Transverse colon (tissue), 3 donors: ENCODE measurements at regions not wholly inside any gene's neighbourhood (a gene's known extent, or its start where the extent isn't known, plus 50 kb on each side); places are given as distances from the start of the nearest gene placed in this dataset.

Experiments used
- POLR2A ChIP-seq: fragments of 450-650 bp; IDR thresholded peaks from one replicate; pipeline ENCODE4 v1.6.1; 2016; ENCODE audit warnings: antibody characterized with exemption, mild to moderate bottlenecking, moderate library complexity
- TF ChIP-seq, protein P1 (sequence below), 5 experiments: fragments of 200-600 bp in 3 of 5; fragments of 450-650 bp in 2 of 5; sonication (generic) in 3 of 5; IDR thresholded peaks; 1 replicate in 2 of 5; 2 replicates in 3 of 5; pipeline ENCODE4 v1.5.1; 2016 to 2017; ENCODE audit warnings: antibody characterized with exemption in 5 of 5, inconsistent platforms in 3 of 5, mild to moderate bottlenecking in 2 of 5, moderate library complexity in 1 of 5

GRCh38 chr2:75342504-75343175, 143.3 kb upstream of the TACR1 start:
- TF ChIP-seq, protein P1, sequence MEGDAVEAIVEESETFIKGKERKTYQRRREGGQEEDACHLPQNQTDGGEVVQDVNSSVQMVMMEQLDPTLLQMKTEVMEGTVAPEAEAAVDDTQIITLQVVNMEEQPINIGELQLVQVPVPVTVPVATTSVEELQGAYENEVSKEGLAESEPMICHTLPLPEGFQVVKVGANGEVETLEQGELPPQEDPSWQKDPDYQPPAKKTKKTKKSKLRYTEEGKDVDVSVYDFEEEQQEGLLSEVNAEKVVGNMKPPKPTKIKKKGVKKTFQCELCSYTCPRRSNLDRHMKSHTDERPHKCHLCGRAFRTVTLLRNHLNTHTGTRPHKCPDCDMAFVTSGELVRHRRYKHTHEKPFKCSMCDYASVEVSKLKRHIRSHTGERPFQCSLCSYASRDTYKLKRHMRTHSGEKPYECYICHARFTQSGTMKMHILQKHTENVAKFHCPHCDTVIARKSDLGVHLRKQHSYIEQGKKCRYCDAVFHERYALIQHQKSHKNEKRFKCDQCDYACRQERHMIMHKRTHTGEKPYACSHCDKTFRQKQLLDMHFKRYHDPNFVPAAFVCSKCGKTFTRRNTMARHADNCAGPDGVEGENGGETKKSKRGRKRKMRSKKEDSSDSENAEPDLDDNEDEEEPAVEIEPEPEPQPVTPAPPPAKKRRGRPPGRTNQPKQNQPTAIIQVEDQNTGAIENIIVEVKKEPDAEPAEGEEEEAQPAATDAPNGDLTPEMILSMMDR (IDR thresholded peaks at IDR 0.05) = no peak
- TF ChIP-seq POLR2A = no peak
